Fibroblast of villous mesenchyme (primary cell): ENCODE measurements at regions not wholly inside any gene's neighbourhood (a gene's known extent, or its start where the extent isn't known, plus 50 kb on each side); places are given as distances from the start of the nearest gene placed in this dataset.
"Not testable (repeated sequence)": the region's sequence is repeated elsewhere in the genome, so short reads cannot be mapped to it uniquely, and the experiment has no call there.

Experiments
- DNase-seq: peaks from one replicate; pipeline ENCODE4 v3.0.0-alpha.2; 2010; ENCODE audit warnings: low read depth
- H3K4me3 ChIP-seq: 2 replicates; pipeline ENCODE4 v1.5.1; 2011; ENCODE audit warnings: low read depth, mild to moderate bottlenecking, low read length
- CTCF ChIP-seq: IDR thresholded peaks from 2 replicates; pipeline ENCODE4 v1.5.1; 2012; ENCODE audit warnings: low read depth, mild to moderate bottlenecking, low read length; ENCODE audit not compliant: insufficient read depth

GRCh38 chr14:97796511-97796910, 999.3 kb downstream of the VRK1 start:
- H3K4me3 ChIP-seq, result no peak overlapping the region
- DNase-seq, result no peak
- TF ChIP-seq CTCF, result no peak

DNA sequence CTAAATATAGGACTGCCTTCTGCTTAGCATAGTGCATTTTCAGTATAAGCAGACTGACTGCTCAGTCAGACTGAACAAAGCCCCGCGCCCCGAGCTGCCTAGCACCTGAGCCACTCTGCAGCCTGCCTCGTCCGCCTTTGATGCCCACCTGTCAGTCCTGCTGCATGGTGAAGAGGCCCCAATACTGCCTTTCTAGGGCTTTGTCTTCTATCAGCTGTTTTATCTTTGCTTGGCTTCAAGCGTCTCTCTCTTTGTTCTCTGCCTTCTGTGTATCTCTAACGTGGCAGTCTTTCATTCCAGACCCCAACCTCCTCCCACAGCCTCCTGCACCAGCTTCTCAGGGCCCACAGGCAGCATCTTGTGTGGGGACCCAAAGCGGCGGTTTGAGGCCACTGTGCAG, 1001.0 kb downstream of the VRK1 start:
- no peak for TF ChIP-seq CTCF
- no peak for DNase-seq
- no peak overlapping the region for H3K4me3 ChIP-seq

GRCh38 chr14:97802430-97803373, 1005.5 kb downstream of the VRK1 start:
- DNase-seq, result no peak

GRCh38 chr14:97804056-97804455, 1006.9 kb downstream of the VRK1 start:
- TF ChIP-seq CTCF, result no peak
- H3K4me3 ChIP-seq, result no peak overlapping the region
- no peak for DNase-seq

More at GRCh38 chr14:97802430-97803373, 1005.5 kb downstream of the VRK1 start:
- no peak overlapping the region for H3K4me3 ChIP-seq
- no peak for TF ChIP-seq CTCF

DNA sequence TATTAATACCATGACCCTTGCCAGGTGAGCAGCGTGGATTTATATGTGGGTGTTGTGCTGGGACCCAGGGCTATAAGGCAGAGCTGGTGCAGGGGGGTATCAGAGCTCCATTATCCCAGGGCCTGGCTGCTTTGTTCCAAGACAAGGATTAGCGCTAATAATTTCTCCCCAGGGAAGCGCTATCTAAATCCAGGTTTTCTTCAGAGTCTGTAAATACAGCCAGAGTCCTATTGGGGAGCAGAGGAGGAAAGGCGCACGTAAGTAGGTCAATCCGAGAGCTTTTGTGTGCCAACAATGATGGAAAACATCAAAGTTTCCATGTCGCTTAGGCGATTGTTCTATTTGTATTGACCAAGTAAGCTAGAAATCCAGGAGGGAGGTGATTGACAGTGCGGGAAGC, 1009.7 kb downstream of the VRK1 start:
- no peak for TF ChIP-seq CTCF
- DNase-seq, result no peak
- H3K4me3 ChIP-seq, result no peak overlapping the region

DNA sequence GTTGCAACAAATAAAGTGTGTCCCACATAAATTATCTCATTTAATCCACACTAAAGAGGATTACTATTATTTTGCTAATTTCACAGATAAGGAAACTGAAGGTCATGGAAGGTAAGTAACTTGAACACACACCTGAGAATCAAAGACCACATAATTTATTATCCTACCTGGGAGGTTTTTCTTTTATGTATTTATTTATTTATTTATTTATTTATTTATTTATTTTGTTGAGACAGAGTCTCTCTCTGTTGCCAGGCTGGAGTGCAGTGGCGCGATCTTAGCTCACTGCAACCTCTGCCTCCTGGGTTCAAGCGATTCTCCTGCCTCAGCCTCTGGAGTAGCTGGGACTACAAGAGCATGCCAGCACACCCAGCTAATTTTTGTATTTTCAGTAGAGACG, 1011.4 kb downstream of the VRK1 start:
- DNase-seq, H3K4me3 ChIP-seq: not testable (repeated sequence)

DNA sequence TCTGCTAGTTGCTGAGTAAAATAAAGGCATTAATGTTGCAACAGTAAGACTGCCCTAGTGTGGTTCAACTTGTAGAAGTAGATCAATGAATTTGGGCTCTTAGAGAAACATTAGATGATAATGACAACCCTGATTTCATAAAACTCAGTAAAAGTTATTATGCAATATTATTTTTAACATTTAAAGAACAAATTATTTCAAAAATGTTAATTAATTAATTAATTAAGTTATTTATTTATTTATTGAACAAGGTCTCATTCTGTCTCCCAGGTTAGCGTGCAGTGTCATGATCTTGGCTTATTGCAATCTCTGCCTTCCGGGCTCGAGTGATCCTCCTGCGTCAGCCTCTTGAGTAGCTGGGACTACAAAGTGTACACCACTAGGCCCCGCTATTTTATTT, 1016.4 kb downstream of the VRK1 start:
- no peak for TF ChIP-seq CTCF
- no peak for DNase-seq
- H3K4me3 ChIP-seq, result no peak overlapping the region
